ENCODE measurements at regions not wholly inside any gene's neighbourhood (a gene's known extent, or its start where the extent isn't known, plus 50 kb on each side); places are given as distances from the start of the nearest gene placed in this dataset.

DNA sequence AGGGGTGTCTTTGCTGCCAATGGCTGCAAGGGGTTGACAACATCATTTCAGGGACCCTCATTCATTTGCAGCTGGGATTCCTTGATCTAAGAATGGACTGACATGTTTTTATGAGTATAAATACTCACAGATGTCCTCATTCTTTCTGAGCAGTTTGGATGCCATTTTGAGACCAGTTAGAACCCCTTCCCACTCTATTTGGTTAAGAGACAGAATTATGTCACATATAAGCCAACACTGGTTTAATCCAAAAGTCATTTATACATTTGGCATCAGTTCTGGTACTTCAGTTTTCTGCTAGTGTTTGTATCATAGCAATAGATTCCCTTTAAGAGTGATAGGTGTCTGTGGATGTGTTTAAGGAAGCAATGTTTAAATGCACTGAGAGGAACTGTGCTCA is 248.8 kb downstream of the SAMD5 start:
- no peak for DNase-seq (ENCODE audit: low spot score)

DNA sequence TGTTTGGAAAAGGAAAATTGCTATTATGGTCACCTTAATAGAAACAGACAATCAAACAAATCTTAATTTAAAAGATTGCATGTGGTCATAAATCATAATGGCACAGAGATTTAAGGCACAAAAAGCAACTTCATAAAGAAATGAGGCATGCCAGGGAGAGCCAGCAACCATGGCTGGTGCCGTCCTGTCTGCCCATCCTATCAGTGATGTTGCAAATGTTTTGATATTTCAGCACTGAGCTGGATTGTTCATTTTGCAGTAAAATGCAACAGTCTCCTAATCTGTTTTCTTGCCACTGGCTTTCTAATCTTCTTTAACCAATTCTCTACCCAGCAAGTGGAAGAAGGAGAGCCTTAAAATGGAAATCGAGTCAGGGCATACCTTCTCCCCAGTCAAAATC is 249.8 kb downstream of the SAMD5 start:
- no peak for DNase-seq (ENCODE audit: low spot score)

DNA sequence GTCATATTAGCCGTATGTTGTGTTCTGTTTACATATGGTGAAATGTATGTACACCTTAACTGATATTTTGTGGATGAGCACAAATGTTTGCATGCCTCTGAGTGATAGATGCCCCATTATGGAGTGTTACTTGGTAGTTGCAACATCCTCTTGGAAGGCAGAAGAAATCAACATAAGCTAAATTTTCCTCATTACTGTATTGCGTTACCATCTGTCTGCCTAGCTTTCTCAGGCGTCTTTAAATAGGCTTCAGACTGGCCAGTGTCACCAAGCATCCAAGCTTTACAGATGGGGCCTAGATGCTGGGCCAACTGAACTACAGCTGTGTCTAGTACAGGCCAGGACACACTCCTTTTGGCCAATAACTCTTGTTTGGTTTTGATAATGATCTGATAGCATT is 250.6 kb downstream of the SAMD5 start:
- no peak for DNase-seq (ENCODE audit: low spot score)

DNA sequence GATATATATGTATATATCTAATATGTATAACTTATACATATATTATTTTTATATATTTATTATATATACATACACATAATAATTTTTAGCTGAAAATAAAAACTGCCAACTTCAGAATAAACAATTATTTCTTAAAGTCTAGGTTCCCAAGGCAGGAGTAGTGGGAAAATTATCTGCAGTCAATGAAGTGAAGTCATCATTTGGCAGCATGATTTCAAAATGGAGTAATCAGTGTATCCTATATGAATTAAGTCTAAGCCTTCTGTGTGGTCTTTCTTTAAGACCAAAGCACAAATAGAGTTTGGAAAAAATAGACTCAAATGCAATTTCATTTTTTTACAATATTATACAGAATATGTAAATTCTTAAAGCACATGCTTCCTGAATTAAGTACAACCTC is 251.0 kb downstream of the SAMD5 start:
- no peak for DNase-seq (ENCODE audit: low spot score)

DNA sequence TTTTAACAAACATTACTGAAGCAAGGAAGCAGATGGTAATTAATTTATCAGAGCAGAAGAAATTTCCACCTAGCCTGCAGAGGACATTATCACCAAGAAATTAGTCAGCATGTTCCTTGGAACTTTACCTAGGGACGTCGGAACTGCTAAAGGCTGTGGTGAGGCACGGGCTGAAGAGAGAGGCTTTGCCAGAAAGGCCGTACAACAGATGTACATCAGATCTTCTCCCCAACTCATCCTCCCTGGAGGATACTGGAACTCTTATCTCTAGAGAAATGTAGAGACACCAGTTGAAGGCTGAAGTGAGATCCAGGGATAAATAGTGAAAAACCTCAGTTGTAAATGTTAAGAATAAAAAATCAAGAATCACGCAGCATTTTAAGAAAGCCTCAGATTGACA is 257.1 kb downstream of the SAMD5 start:
- no peak for DNase-seq (ENCODE audit: low spot score)

DNA sequence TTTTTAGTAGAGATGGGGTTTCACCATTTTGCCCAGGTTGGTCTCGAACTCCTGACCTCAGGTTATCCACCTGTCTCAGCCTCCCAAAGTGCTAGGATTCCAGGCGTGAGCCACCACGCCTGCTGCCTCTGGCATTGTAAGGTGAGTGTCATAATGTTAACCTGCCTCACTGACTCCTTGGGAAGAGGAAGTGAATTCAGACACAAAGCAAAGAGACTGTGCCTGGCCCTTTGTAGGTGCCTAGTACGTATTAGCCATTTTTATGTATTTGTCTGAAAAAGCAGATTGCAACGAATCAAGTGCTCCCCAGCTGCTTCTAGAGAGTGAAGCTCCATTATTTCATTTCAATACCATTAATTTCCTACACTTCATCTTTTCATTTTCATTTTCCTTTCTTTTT is 260.5 kb downstream of the SAMD5 start:
- no peak for DNase-seq (ENCODE audit: low spot score)

DNA sequence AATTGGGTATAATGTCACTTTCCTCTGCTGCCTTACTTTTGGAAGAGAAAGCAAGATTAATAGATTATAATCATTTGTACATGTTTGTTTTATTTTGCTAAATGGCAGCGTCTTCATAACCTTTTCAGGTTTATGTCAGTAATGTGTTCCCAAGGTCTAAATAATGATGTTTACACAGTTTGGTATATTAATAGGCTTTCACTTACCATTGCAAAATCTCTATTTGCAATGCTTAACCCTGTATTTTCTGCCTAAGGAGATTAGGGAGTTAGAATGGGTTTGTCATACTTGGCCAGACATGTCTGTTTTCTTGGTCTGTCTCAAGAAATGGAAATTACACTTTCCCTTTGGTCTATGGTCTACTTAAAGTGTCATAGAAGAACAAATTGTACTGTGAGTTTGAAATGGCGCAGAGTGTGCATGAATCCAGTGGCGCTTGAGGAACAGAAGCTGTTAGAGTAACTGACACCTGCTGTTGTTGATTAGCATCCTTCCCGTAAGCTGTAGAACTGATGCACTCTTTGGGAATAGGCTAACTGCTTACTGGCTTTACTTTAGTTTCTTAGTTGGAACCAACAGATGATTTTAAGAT is 261.1 kb downstream of the SAMD5 start:
- no peak for DNase-seq (ENCODE audit: low spot score)

DNA sequence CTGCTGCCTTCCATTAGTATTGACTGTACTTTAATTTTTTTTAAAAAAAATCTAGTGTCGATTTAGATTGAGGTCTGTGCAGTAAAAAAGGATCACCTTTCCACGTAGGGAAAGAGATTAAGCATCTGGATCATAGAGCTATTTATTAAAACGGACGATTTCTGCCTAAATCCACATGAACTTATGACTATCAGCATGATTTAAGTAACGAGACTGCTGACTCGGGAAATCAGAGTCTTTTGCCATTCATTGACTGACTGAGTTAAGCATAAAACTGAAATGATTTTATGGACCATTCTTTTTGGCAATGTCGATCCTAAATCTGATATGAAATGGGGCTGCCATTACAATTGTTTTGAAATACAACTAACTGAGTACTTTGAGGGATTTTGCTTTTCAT is 261.7 kb downstream of the SAMD5 start:
- no peak for DNase-seq (ENCODE audit: low spot score)

DNA sequence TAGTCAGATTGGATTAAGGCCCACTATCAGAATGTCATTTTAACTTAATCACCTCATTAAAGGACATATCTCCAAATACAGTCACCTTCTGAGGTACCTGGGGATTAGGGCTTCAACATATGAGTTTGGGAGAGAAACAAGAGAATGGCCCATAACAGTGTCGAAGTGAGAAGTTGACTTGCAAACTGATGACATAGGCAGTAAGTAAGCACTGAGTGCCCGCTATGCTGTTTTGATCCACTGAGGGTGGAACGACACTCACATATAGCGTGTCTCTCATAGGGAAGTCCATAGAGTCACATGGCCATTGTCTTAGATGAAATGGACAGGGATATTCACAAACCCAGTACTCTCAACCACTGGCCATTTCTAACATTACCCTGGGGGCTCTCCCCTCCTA is 264.2 kb downstream of the SAMD5 start:
- no peak for DNase-seq (ENCODE audit: low spot score)

DNA sequence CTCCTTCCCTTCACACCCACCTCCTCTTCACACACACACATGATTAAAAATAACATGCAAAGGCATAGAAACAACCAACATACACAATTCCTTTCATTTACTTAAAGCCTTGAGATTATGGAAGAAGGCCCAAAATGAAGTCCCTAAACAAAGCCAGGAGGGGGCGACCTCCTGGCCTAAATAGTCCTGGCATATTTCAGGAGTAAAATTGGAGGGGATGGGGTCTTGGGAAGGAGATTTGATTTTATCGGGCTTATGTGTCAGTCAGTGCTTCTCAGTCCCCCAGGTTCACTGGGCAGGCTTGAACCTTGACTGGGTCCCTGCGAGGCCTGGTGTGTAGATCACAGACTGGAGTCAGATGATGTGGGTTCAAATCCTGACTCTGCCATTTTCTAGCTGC is 266.4 kb downstream of the SAMD5 start:
- DNase-seq (ENCODE audit: low spot score), result no peak

DNA sequence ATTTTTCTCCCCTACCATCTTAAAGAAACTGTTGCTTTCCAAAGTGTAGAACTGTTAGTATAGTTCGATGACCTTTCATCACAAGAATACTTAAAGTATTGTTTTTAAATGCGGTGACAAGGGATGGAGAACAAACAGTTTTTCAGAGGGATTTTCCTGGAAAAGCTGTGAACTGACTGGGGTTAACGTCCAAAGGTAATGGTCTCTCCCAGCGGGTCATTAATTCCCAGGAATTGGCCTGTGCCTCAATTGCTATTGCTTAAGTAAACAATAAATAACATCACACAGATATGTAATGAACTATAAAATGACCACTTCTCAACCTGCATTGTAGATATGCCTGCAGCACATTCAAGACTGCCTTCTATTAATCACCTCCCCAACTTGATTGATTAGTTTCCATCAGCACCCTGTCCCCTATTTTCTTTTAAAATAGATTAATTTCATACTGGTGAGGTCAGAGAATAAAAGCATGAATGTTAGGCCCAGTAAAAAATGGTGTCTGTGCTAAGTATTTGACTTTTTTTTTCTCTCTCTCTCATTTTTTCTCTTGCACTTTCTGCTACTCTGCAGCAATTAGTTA is 268.2 kb downstream of the SAMD5 start:
- no peak for DNase-seq (ENCODE audit: low spot score)

DNA sequence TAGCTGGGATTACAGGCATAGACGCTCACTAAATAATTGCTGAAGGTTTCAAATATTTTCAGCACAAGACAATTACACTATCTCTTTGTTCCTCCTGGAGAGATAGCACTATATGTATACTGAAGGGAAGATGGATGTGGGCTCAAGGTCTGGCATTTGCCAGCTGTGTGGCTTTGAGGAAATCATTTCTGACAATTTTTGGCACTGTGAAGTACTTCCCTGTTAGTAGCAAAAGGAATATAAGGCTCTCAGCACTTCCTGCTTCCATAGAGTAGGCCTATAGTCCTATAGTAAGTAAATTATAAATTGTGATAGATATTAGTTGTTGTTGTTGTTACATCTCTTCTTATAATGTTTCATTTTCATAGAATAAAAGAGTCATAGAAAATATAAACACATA is 271.1 kb downstream of the SAMD5 start:
- DNase-seq (ENCODE audit: low spot score), result no peak

DNA sequence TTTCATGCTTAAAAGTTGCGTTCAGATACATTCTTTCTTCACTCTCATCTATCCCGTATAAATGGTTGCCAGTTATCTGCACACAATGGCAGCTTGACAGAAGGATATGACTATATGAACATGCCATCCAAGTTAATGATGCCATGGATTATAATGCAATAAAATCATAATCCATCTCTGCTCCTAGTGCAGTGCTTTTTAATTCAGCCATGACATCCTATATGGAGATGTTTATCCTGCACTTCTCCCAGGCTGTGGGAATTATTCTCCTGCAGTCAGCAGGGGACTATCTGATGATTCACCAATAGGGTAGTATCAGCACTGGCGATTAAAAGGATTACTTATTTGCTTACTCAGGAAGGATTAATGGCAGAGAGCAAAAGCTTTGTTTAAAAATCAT is 273.8 kb downstream of the SAMD5 start:
- no peak for DNase-seq (ENCODE audit: low spot score)

DNA sequence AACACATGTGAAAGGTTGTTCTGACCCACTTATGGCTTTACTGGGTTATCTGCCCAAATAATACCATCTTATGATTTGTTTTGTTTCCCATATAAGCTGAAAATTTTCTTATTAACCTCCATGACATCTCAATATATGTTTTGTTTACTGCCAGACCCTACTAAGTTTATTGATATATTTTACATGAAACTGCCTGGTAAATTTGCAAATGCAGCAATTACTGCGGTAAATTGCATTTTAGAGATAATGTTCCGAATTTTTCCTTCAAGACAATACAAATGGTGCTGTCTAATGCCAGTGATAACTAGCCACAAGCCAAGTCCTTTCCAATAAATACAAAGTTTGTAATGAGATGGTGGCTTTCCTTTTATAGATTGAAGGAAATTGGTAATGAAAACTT is 275.9 kb downstream of the SAMD5 start:
- no peak for DNase-seq (ENCODE audit: low spot score)

DNA sequence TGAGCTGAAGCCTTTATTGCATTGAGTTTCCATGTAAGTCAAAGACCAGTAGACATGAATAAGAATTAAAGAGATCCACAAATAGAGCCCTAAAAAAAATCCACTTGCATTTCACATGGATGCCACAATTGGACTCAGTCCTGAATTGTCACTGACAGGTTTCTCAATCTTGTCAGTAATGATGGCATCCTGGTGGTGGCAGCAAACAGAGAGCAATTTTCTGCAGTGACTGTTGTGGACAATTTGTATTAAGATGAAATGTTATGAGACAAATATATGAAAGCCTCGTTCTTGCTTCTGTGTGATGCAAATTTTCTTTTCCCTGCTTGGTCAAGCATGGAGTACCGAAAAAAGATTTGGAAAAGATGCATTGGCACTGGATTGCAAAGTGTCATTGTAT is 278.9 kb downstream of the SAMD5 start:
- no peak for DNase-seq (ENCODE audit: low spot score)

DNA sequence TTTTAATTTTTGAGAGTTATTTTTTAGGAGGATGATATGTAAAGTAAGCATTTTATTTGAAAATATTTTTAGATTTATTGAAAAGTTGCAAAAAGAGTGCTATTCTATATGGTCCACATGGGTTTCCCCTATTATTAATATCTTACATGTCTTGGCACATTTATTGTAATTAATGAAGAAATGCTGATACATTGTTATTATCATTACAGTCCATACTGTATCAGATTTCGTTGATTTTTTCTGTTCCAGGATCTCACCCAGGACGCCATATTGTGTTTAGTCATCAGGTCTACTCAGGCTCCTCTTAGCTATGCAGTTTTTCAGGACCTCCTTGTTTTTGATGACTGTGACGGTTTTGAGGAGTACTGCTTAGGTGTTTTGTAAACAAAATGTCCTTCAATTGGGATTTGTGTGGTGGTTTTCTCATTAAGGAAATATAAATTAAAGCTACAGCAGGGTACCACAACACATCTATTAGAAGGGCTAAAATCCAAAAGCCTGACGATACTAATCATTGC is 281.0 kb downstream of the SAMD5 start:
- DNase-seq (ENCODE audit: low spot score), result no peak

DNA sequence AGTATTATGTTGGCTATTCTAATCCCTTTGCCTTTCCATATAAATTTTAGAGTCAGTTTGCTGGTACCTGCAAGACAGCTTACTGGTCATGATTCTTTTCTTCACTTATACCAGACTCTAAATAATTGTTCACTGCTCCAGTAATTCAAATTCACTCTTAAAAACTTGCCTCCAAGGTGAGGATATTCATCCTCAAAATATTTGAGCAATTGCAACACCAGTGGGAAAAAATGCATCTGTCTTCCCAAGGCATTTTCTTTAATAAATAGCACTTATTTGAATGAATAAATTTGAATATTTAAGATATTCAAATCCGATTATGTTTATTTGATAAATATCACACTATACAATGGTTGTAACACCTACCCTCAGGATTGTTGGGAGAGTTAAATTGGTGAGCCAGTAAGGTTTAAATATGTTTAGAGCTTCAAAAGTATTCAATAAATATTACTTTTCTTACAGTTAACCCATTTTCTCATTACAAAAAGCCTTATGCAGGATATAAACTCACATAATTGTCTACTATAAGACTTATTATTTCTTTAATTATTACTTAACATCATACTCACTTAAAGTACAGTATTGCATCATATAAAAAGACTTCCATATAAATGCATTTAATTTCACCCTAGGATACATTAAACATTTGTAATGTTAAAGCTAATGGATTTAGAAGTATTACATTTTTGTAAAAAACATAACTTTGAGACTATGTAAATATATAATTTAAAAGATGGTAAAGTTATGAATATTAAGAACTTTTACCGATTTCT is 285.6 kb downstream of the SAMD5 start:
- no peak for DNase-seq (ENCODE audit: low spot score)

DNA sequence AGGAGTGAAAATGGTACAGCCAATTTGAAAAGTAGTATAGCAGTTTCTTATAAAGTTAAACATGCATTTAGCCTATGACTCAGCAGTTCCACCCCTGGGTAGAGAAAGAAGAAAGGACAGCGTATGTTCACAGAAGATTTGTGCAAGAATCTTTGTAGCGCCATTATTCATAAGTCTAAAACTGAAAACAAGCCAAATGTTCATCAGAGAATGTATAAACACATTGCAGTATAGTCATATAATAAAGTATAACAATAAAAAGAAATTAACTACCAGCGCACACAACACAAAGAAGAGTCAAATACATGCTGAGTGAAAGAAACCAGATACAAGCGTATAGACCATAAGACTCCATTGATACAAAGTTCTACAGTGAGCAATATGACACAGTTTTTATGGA is 294.0 kb downstream of the SAMD5 start:
- no peak for DNase-seq (ENCODE audit: low spot score)

DNA sequence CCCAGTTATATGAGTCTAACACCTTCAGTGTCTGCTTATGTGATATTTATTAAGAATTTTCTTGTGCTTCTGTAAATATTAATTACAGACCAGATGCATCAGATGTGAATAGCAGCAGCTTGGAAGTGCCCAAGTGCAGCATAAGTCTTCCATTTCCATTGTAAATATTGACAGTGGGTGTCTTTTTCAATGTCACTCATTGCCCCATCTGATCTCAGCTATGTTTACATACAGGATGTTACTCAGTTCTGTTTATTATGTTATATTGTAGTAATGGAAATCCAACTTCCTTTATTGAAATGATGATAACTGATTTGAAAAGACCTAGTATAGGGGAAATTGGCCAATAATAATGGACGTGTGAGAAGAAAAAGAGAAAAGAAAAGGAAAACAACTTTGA is 296.7 kb downstream of the SAMD5 start:
- no peak for DNase-seq (ENCODE audit: low spot score)

DNA sequence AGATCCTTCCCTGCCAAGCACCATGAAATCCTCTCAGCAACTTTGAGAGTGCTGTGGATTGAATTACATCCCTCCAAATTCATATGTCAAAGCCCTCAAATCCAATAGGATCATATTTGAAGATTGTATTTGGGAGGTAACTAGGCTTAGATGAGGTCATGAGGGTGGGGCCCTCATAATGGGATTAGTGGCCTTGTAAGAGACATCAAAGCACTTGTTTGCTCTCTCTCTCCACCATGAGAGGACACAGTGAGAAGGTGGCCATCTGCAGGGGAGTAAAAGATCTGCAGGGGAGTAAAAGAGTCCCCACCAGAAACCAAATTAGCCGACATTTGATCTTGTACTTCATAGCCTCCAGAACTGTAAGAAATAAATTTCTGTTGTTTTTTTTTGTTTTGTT is 298.2 kb downstream of the SAMD5 start:
- DNase-seq (ENCODE audit: low spot score), result no peak

DNA sequence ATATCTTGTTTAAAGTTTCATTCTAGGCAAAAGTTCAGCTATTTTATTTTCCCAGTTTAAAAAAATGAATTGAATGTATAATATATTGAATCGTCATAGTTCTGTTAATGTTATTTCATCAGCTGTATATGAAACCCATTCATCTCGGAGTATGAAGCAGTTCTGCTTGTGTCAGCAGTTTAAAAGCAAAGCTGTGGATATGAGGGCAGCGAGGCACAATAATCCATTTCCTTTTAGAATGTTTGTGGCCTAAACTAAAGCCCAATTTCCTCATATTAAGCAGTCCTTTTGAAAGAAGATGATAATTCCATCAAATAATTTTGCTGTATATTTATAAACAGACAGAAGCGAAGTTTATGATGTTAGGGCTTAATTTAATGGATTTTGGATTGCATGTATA is 300.1 kb downstream of the SAMD5 start:
- DNase-seq (ENCODE audit: low spot score), result no peak

DNA sequence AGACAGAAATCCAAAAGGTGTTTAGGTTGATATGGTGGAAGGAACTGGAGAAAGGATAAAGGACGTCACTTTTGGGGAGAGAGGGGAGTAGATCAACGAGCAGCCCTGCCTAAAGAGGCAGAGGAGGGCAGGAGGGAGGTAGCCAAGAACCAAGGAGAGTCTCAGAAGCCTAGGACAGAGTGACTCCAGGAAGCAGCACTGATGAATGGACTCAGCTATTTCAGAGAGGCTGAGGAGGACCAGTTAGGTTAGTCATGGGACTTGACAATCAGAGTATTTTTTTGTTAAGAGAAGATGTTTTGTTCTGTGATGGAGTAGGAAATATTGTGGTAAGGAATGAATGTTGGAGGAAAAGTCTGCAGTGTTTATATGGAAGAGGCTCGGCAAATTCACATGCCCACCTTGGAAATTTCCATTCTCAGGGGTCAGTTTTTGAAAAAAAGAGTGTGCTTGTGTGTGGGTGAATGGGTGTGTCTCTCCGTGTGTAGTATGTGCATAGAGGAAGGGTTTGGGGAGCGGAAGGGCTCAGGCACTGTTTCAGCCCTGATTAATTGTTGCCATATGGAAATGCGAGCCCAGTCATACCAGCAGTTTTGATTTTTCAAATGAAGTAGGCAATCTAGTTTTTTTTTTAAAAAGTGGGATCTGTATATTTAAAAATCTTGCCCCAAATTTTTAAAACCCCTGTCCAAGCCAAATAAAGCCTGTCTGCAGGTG is 303.6 kb downstream of the SAMD5 start:
- DNase-seq (ENCODE audit: low spot score), result no peak
